Endothelial cell (in vitro differentiated cells): ENCODE measurements at regions not wholly inside any gene's neighbourhood (a gene's known extent, or its start where the extent isn't known, plus 50 kb on each side); places are given as distances from the start of the nearest gene placed in this dataset.

ENCODE experiments used
- DNase-seq: peaks from one replicate; pipeline ENCODE4 v3.0.0; 2021; ENCODE audit warnings: low spot score
- H3K27ac Mint-ChIP-seq: one replicate; pipeline ENCODE4 v1.8.0; 2021; ENCODE audit warnings: mixed read lengths, inconsistent platforms; ENCODE audit not compliant: unreplicated experiment
- H3K27me3 Mint-ChIP-seq: one replicate; pipeline ENCODE4 v1.8.0; 2021; ENCODE audit warnings: mild to moderate bottlenecking, moderate library complexity, mixed read lengths, inconsistent platforms; ENCODE audit not compliant: unreplicated experiment
- H3K36me3 Mint-ChIP-seq: one replicate; pipeline ENCODE4 v1.8.0; 2021; ENCODE audit warnings: mild to moderate bottlenecking, low read depth, mixed read lengths, inconsistent platforms; ENCODE audit not compliant: unreplicated experiment
- H3K4me1 Mint-ChIP-seq: one replicate; pipeline ENCODE4 v1.8.0; 2021; ENCODE audit warnings: mild to moderate bottlenecking, mixed read lengths, inconsistent platforms; ENCODE audit not compliant: unreplicated experiment
- H3K4me3 Mint-ChIP-seq: one replicate; pipeline ENCODE4 v1.8.0; 2021; ENCODE audit warnings: mild to moderate bottlenecking, mixed read lengths, inconsistent platforms; ENCODE audit not compliant: unreplicated experiment
- H3K9me3 Mint-ChIP-seq: one replicate; pipeline ENCODE4 v1.8.0; 2021; ENCODE audit warnings: mixed read lengths, inconsistent platforms; ENCODE audit not compliant: unreplicated experiment
- TF ChIP-seq, protein P1 (sequence below): fragments of 200-600 bp; sonication (generic); IDR thresholded peaks from one replicate; pipeline ENCODE4 v1.5.0; 2021; ENCODE audit warnings: antibody characterized with exemption; ENCODE audit not compliant: unreplicated experiment

GRCh38 chr14:54038724-54039123 lies 82.1 kb upstream of the BMP4 start:
- Mint-ChIP-seq H3K4me3 (no peak overlapping the region), H3K9me3 (no peaks in the 10 kb centered on the region), H3K27ac (no peak overlapping the region), H3K27me3 (no peaks in the 10 kb centered on the region), H3K4me1 (no peaks in the 10 kb centered on the region), H3K36me3 (no peaks in the 10 kb centered on the region)
- TF ChIP-seq, protein P1, sequence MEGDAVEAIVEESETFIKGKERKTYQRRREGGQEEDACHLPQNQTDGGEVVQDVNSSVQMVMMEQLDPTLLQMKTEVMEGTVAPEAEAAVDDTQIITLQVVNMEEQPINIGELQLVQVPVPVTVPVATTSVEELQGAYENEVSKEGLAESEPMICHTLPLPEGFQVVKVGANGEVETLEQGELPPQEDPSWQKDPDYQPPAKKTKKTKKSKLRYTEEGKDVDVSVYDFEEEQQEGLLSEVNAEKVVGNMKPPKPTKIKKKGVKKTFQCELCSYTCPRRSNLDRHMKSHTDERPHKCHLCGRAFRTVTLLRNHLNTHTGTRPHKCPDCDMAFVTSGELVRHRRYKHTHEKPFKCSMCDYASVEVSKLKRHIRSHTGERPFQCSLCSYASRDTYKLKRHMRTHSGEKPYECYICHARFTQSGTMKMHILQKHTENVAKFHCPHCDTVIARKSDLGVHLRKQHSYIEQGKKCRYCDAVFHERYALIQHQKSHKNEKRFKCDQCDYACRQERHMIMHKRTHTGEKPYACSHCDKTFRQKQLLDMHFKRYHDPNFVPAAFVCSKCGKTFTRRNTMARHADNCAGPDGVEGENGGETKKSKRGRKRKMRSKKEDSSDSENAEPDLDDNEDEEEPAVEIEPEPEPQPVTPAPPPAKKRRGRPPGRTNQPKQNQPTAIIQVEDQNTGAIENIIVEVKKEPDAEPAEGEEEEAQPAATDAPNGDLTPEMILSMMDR, result no peak
- DNase-seq, result no peak

GRCh38 chr14:54039311-54039710 lies 82.7 kb upstream of the BMP4 start:
- no peaks in the 10 kb centered on the region for H3K4me1 Mint-ChIP-seq
- H3K9me3 Mint-ChIP-seq, result no peaks in the 10 kb centered on the region
- H3K27ac Mint-ChIP-seq, result no peak overlapping the region
- TF ChIP-seq, protein P1, result no peak
- no peak overlapping the region for H3K4me3 Mint-ChIP-seq
- H3K36me3 Mint-ChIP-seq, result no peaks in the 10 kb centered on the region
- H3K27me3 Mint-ChIP-seq, result no peaks in the 10 kb centered on the region
- no peak for DNase-seq

DNA sequence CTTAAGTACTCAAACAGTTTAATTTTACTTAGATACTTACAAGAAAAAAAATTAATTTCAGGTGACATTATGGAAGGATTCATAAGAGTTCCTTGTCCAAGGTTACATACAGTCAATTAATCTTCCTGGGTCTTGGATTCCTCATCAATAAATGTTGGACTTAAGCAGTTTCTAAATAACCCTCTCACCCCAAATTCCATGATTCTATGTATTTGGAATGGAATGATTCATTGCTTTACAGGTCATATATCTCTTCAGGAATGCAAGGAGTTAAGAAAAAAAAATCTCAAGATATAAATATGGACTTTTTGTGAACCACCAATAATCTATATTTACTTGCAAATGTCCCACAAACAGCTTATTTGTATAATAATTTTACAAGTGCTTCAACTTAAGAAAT lies 84.2 kb upstream of the BMP4 start:
- Mint-ChIP-seq H3K27ac (no peak overlapping the region), H3K4me3 (no peak overlapping the region), H3K9me3 (no peaks in the 10 kb centered on the region), H3K27me3 (no peaks in the 10 kb centered on the region), H3K4me1 (no peaks in the 10 kb centered on the region), H3K36me3 (no peaks in the 10 kb centered on the region)
- DNase-seq, result no peak
- TF ChIP-seq, protein P1, result no peak

DNA sequence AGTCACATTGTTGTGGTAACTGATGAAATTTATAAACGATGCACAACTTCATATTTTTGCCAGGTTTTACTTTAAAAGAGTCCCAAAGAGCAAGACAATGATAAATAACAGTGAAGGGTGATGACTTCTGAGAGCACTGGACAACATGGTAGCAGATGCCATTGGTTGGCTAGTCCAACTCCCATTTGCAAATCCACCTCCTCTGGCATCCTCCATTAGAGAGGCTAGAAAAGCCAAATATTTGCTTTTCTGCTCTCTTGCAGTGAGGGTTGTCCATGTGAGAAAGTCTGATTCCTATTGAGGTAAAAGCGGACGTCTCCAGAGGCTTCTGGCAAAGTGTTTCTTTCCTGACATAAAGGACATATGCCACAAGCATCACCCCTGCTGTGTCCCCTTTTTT lies 89.6 kb upstream of the BMP4 start:
- no peak for DNase-seq
- H3K4me1 Mint-ChIP-seq, result no peaks in the 10 kb centered on the region
- no peaks in the 10 kb centered on the region for H3K36me3 Mint-ChIP-seq
- H3K27ac Mint-ChIP-seq, result no peak overlapping the region
- no peaks in the 10 kb centered on the region for H3K9me3 Mint-ChIP-seq
- TF ChIP-seq, protein P1, result no peak
- no peaks in the 10 kb centered on the region for H3K27me3 Mint-ChIP-seq
- no peak overlapping the region for H3K4me3 Mint-ChIP-seq

DNA sequence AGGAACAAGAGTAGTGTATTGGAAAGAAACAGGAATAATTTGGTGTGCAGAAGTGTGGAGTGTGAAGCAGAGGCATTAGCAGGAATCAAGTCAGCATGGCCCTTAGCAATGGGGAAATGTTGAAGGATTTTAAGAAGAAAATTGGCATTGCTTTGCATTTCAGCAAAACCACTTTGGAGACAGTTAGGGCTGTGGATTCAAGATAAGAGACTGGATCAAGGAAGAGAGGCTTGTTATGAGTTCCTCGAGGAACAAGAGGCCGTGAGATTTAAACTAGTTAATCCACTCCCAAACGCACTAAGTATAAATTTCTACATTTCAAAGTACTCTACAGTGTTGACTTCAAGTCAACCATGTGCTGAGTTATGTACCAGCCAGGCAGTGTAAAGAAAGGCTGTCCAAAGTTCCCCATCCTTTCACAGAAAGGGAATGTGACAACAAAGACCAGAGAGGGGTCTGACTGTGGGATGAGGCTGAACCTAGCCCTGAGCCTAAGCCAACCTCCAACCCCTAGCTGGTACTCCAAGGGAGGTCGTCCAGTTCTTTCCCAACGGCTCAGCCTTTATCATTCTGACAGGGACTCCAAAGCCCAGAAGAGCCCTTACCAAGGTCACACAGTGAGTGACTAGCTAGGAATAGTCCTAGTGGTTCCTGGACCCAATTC lies 91.2 kb upstream of the BMP4 start:
- Mint-ChIP-seq H3K4me1 (no peaks in the 10 kb centered on the region), H3K36me3 (no peaks in the 10 kb centered on the region), H3K27ac (no peak overlapping the region), H3K9me3 (no peaks in the 10 kb centered on the region), H3K4me3 (no peak overlapping the region), H3K27me3 (no peaks in the 10 kb centered on the region)
- no peak for DNase-seq
- TF ChIP-seq, protein P1, result no peak
